ENCODE measurements at regions not wholly inside any gene's neighbourhood (a gene's known extent, or its start where the extent isn't known, plus 50 kb on each side); places are given as distances from the start of the nearest gene placed in this dataset.

- Histone ChIP-seq H2AFZ (no peak overlapping the region), H3K4me1 (replicated peaks; ENCODE audit: insufficient read depth) (peaks cover 31% of the 10 kb centered on the region), H3K27ac (no peak overlapping the region), H3K9me2 (ENCODE audit: insufficient read depth) (no peaks in the 10 kb centered on the region), H3K4me2 (peak overlapping the region; percentile 13; the same call in 1 of the 2 replicates), H3F3A (ENCODE audit: insufficient read depth, low read depth) (no peaks in the 10 kb centered on the region), H3K27me3 (ENCODE audit: insufficient read depth, low read depth) (no peaks in the 10 kb centered on the region), H3K79me2 (ENCODE audit: low read depth) (no peaks in the 10 kb centered on the region), H3K36me3 (ENCODE audit: low read depth) (no peaks in the 10 kb centered on the region; the same call in 1 of the 2 replicates), H3K4me3 (no peak overlapping the region), H3K9me3 (ENCODE audit: insufficient read depth, low read depth) (no peaks in the 10 kb centered on the region), H4K20me1 (ENCODE audit: insufficient read depth) (no peaks in the 10 kb centered on the region)
- intact Hi-C loops (cut with micrococcal nuclease; ENCODE audit: unreplicated experiment), result loop anchor here (1.0 to 10.0 kb wide), 4 partner anchors 202 to 920 kb away; partner anchors contain the start of genes CDKN2B and DMRTA1
- POLR2A ChIA-PET (ENCODE audit: unreplicated experiment), result interaction anchor here (0.6 to 0.7 kb wide), 3 partner anchors 82 to 238 kb away, joined by 3 to 4 read pairs (median 3); no protein-coding TSS in a partner anchor
- no peak for TF ChIP-seq EZH2 (IDR thresholded peaks at IDR 0.05; ENCODE audit: low read depth)
- TF ChIP-seq, protein P1, sequence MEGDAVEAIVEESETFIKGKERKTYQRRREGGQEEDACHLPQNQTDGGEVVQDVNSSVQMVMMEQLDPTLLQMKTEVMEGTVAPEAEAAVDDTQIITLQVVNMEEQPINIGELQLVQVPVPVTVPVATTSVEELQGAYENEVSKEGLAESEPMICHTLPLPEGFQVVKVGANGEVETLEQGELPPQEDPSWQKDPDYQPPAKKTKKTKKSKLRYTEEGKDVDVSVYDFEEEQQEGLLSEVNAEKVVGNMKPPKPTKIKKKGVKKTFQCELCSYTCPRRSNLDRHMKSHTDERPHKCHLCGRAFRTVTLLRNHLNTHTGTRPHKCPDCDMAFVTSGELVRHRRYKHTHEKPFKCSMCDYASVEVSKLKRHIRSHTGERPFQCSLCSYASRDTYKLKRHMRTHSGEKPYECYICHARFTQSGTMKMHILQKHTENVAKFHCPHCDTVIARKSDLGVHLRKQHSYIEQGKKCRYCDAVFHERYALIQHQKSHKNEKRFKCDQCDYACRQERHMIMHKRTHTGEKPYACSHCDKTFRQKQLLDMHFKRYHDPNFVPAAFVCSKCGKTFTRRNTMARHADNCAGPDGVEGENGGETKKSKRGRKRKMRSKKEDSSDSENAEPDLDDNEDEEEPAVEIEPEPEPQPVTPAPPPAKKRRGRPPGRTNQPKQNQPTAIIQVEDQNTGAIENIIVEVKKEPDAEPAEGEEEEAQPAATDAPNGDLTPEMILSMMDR (conservative IDR thresholded peaks at IDR 0.05), result peak; percentile 14
- peak in 1 of 2 experiments; percentile 49 for DNase-seq
- BruUV-seq (replicated peaks), result no TSS peak
- CTCF ChIA-PET, result interaction anchor here (0.7 to 1.7 kb wide), 8 partner anchors 208 to 1413 kb away, joined by 3 to 8 read pairs (median 4); partner anchors contain the start of gene CDKN2B
Measured at GRCh38 chr9:22244139-22245011, 202.2 kb upstream of the DMRTA1 start.

GRCh38 chr9:22255337-22255736 lies 191.3 kb upstream of the DMRTA1 start:
- H3F3A ChIP-seq (ENCODE audit: insufficient read depth, low read depth), result no peaks in the 10 kb centered on the region; the same call in 1 of the 2 replicates
- no peaks in the 10 kb centered on the region for H4K20me1 ChIP-seq (ENCODE audit: insufficient read depth)
- POLR2A ChIA-PET (ENCODE audit: unreplicated experiment), result no interaction called here
- no peak for DNase-seq
- TF ChIP-seq, protein P1 (conservative IDR thresholded peaks at IDR 0.05), result no peak
- TF ChIP-seq EZH2 (IDR thresholded peaks at IDR 0.05; ENCODE audit: low read depth), result no peak
- no peak overlapping the region for H3K4me2 ChIP-seq
- H3K36me3 ChIP-seq (ENCODE audit: low read depth), result no peaks in the 10 kb centered on the region; the same call in 1 of the 2 replicates
- no peak overlapping the region for H2AFZ ChIP-seq
- H3K27ac ChIP-seq, result no peak overlapping the region
- intact Hi-C loops (cut with micrococcal nuclease; ENCODE audit: unreplicated experiment), result no loop called here
- no peak overlapping the region for H3K4me3 ChIP-seq
- no peaks in the 10 kb centered on the region; the same call in 1 of the 2 replicates for H3K4me1 ChIP-seq (replicated peaks; ENCODE audit: insufficient read depth)
- CTCF ChIA-PET, result no interaction called here
- H3K79me2 ChIP-seq (ENCODE audit: low read depth), result no peaks in the 10 kb centered on the region
- no TSS peak for BruUV-seq (replicated peaks)
- H3K9me2 ChIP-seq (ENCODE audit: insufficient read depth), result no peaks in the 10 kb centered on the region
- no peaks in the 10 kb centered on the region for H3K27me3 ChIP-seq (ENCODE audit: insufficient read depth, low read depth)
- peaks cover 14% of the 10 kb centered on the region for H3K9me3 ChIP-seq (ENCODE audit: insufficient read depth, low read depth)

- Histone ChIP-seq H3K9me2 (ENCODE audit: insufficient read depth) (no peaks in the 10 kb centered on the region), H3K9me3 (ENCODE audit: insufficient read depth, low read depth) (peaks cover 11% of the 10 kb centered on the region; the same call in 1 of the 2 replicates), H3K4me3 (no peak overlapping the region), H3K27ac (no peak overlapping the region), H3K36me3 (ENCODE audit: low read depth) (no peaks in the 10 kb centered on the region; the same call in 1 of the 2 replicates), H4K20me1 (ENCODE audit: insufficient read depth) (no peaks in the 10 kb centered on the region), H3F3A (ENCODE audit: insufficient read depth, low read depth) (no peaks in the 10 kb centered on the region; the same call in 1 of the 2 replicates), H3K79me2 (ENCODE audit: low read depth) (no peaks in the 10 kb centered on the region), H2AFZ (no peak overlapping the region), H3K27me3 (ENCODE audit: insufficient read depth, low read depth) (no peaks in the 10 kb centered on the region), H3K4me1 (replicated peaks; ENCODE audit: insufficient read depth) (no peaks in the 10 kb centered on the region; the same call in 1 of the 2 replicates), H3K4me2 (no peak overlapping the region)
- intact Hi-C loops (cut with micrococcal nuclease; ENCODE audit: unreplicated experiment), result no loop called here
- DNase-seq, result no peak
- BruUV-seq (replicated peaks), result no TSS peak
- POLR2A ChIA-PET (ENCODE audit: unreplicated experiment), result no interaction called here
- no peak for TF ChIP-seq EZH2 (IDR thresholded peaks at IDR 0.05; ENCODE audit: low read depth)
- TF ChIP-seq, protein P1 (conservative IDR thresholded peaks at IDR 0.05), result no peak
- CTCF ChIA-PET, result no interaction called here
Measured at GRCh38 chr9:22256381-22256780, 190.2 kb upstream of the DMRTA1 start.

Data from PC-9 (cell line).